SU-DHL-6 (cell line): ENCODE measurements at regions not wholly inside any gene's neighbourhood (a gene's known extent, or its start where the extent isn't known, plus 50 kb on each side); places are given as distances from the start of the nearest gene placed in this dataset.

ENCODE experiments used
- CTCF ChIP-seq: fragments of 200-600 bp; sonication (generic); IDR thresholded peaks from one replicate; pipeline ENCODE4 v1.5.1; 2017; ENCODE audit warnings: antibody characterized with exemption, mild to moderate bottlenecking, low read length, moderate library complexity; ENCODE audit not compliant: insufficient read depth, poor library complexity, severe bottlenecking
- EZH2phosphoT487 ChIP-seq: fragments of 200-600 bp; sonication (generic), shearing (Covaris generic); conservative IDR thresholded peaks from 2 replicates; pipeline ENCODE4 v1.6.1; 2018; ENCODE audit warnings: mild to moderate bottlenecking, antibody characterized with exemption, low read length, moderate library complexity, mixed read lengths

GRCh38 chr4:125728568-125728967 is 413.8 kb downstream of the FAT4 start:
- TF ChIP-seq CTCF (no peak), EZH2phosphoT487 (no peak)
